Liver (tissue), 8 donors: ENCODE measurements at regions not wholly inside any gene's neighbourhood (a gene's known extent, or its start where the extent isn't known, plus 50 kb on each side); places are given as distances from the start of the nearest gene placed in this dataset.

Experiments used
- DNase-seq: peaks from one replicate; pipeline ENCODE4 v3.0.0-alpha.2; 2017; ENCODE audit warnings: low spot score
- H3K27ac ChIP-seq, 2 donors: one replicate each; pipeline ENCODE4 v1.7.0; 2013; ENCODE audit warnings: inconsistent platforms in 2 of 2, low read length in 2 of 2, control low read depth in 1 of 2, low read depth in 1 of 2, mild to moderate bottlenecking in 1 of 2
- H3K27me3 ChIP-seq, 4 donors: one replicate each; pipeline versions ENCODE4 v1.6.1 to v1.7.0; 2013; ENCODE audit warnings: low read length in 3 of 4, inconsistent platforms in 1 of 4, mild to moderate bottlenecking in 1 of 4, moderate library complexity in 1 of 4; ENCODE audit not compliant: control insufficient read depth in 4 of 4, insufficient read depth in 4 of 4
- H3K36me3 ChIP-seq, 4 donors: one replicate each; pipeline versions ENCODE4 v1.6.1 to v1.7.0; 2013; ENCODE audit warnings: low read length in 3 of 4, mild to moderate bottlenecking in 3 of 4, low read depth in 1 of 4, moderate library complexity in 1 of 4; ENCODE audit not compliant: control insufficient read depth in 4 of 4, insufficient read depth in 3 of 4
- H3K4me1 ChIP-seq, 4 donors: one replicate each; pipeline versions ENCODE4 v1.6.1 to v1.7.0; 2013; ENCODE audit warnings: low read length in 3 of 4, mild to moderate bottlenecking in 3 of 4, moderate library complexity in 1 of 4; ENCODE audit not compliant: control insufficient read depth in 4 of 4, insufficient read depth in 4 of 4
- H3K4me3 ChIP-seq, 3 donors: one replicate each; pipeline versions ENCODE4 v1.6.1 to v1.7.0; 2013; ENCODE audit warnings: low read length in 3 of 3, control low read depth in 1 of 3, low read depth in 1 of 3, mild to moderate bottlenecking in 1 of 3
- H3K9ac ChIP-seq, 2 donors: one replicate each; pipeline ENCODE4 v1.7.0; 2013; ENCODE audit warnings: low read length in 2 of 2, mild to moderate bottlenecking in 2 of 2, moderate library complexity in 2 of 2, control low read depth in 1 of 2, low read depth in 1 of 2
- H3K9me3 ChIP-seq, 4 donors: one replicate each; pipeline versions ENCODE4 v1.6.1 to v1.7.0; 2013; ENCODE audit warnings: low read length in 3 of 4; ENCODE audit not compliant: control insufficient read depth in 4 of 4
- ATF3 ChIP-seq: IDR thresholded peaks from 2 replicates; pipeline ENCODE4 v1.6.1; 2016; ENCODE audit warnings: antibody characterized with exemption
- CTCF ChIP-seq: fragments of 150-350 bp; IDR thresholded peaks from 2 replicates; pipeline ENCODE4 v1.5.1; 2017; ENCODE audit warnings: improper control_type of control experiment, low read depth, low read length; ENCODE audit not compliant: missing input control
- EGR1 ChIP-seq, 2 donors: IDR thresholded peaks; 2 replicates each; pipeline ENCODE4 v1.6.1; 2016 to 2018; ENCODE audit warnings: antibody characterized with exemption in 2 of 2, low read depth in 2 of 2
- FOXA1 ChIP-seq: IDR thresholded peaks from 2 replicates; pipeline ENCODE4 v1.6.1; 2016; ENCODE audit warnings: antibody characterized with exemption
- GABPA ChIP-seq, 2 donors: IDR thresholded peaks in 1 of 2; conservative IDR thresholded peaks in 1 of 2; 2 replicates each; pipeline ENCODE4 v1.6.1; 2016; ENCODE audit warnings: antibody characterized with exemption in 2 of 2, mild to moderate bottlenecking in 1 of 2, moderate library complexity in 1 of 2
- HNF4A ChIP-seq, 2 donors: conservative IDR thresholded peaks; 2 replicates each; pipeline ENCODE4 v1.6.1; 2016; ENCODE audit warnings: antibody characterized with exemption in 2 of 2, mild to moderate bottlenecking in 2 of 2
- HNF4G ChIP-seq: IDR thresholded peaks from 2 replicates; pipeline ENCODE4 v1.6.1; 2016; ENCODE audit warnings: antibody characterized with exemption
- JUND ChIP-seq, 2 donors: IDR thresholded peaks; 2 replicates each; pipeline ENCODE4 v1.6.1; 2016; ENCODE audit warnings: antibody characterized with exemption in 2 of 2
- MAX ChIP-seq: IDR thresholded peaks from 2 replicates; pipeline ENCODE4 v1.6.1; 2016; ENCODE audit warnings: antibody characterized with exemption
- NR2F2 ChIP-seq: IDR thresholded peaks from 2 replicates; pipeline ENCODE4 v1.6.1; 2016; ENCODE audit warnings: antibody characterized with exemption
- RAD21 ChIP-seq, 2 donors: IDR thresholded peaks; 2 replicates each; pipeline ENCODE4 v1.6.1; 2016; ENCODE audit warnings: antibody characterized with exemption in 2 of 2, mild to moderate bottlenecking in 2 of 2
- REST ChIP-seq: IDR thresholded peaks from 2 replicates; pipeline ENCODE4 v1.6.1; 2016; ENCODE audit warnings: antibody characterized with exemption, mild to moderate bottlenecking
- RXRA ChIP-seq, 2 donors: IDR thresholded peaks; 2 replicates each; pipeline ENCODE4 v1.6.1; 2017 to 2018; ENCODE audit warnings: antibody characterized with exemption in 2 of 2, mild to moderate bottlenecking in 1 of 2
- SP1 ChIP-seq: IDR thresholded peaks from 2 replicates; pipeline ENCODE4 v1.6.1; 2018; ENCODE audit warnings: antibody characterized with exemption, mild to moderate bottlenecking
- TAF1 ChIP-seq: conservative IDR thresholded peaks from 2 replicates; pipeline ENCODE4 v1.6.1; 2016; ENCODE audit warnings: antibody characterized with exemption, mild to moderate bottlenecking
- YY1 ChIP-seq: IDR thresholded peaks from 2 replicates; pipeline ENCODE4 v1.6.1; 2016; ENCODE audit warnings: antibody characterized with exemption, mild to moderate bottlenecking
- ZBTB33 ChIP-seq: IDR thresholded peaks from 2 replicates; pipeline ENCODE4 v1.6.1; 2016; ENCODE audit warnings: antibody characterized with exemption
- WGBS: extraction: QIAGEN DNeasy Blood & Tissue Kit; methylation state at CpG from one replicate; pipeline ENCODE4 v1.1.7; 2013; 5-methylcytosine and 5-hydroxymethylcytosine counted together
- donor health status: healthy.
- donor health status: healthy.
- donor health status: healthy.
- donor health status: healthy.
- donor health status: healthy.

GRCh38 chr3:132854856-132855535 lies 132.8 kb upstream of the NPHP3 start:
- DNase-seq: no peak
- no peaks in the 10 kb centered on the region for H3K4me1 ChIP-seq
- peaks cover 0 to 4% (median under 1%) of the 10 kb centered on the region in 4 donors for H3K9me3 ChIP-seq
- H3K36me3 ChIP-seq: no peaks in the 10 kb centered on the region
- H3K27ac ChIP-seq: no peak overlapping the region
- WGBS: 89% methylated on average over 6 of the region's 6 CpGs
- H3K9ac ChIP-seq: no peak overlapping the region
- no peak overlapping the region for H3K4me3 ChIP-seq
- TF ChIP-seq JUND (IDR thresholded peaks at IDR 0.05) (no peak), ZBTB33 (no peak), YY1 (no peak)
- H3K27me3 ChIP-seq: no peaks in the 10 kb centered on the region

- WGBS: 79% methylated on average over 7 of the region's 7 CpGs
- Histone ChIP-seq H3K36me3 (no peaks in the 10 kb centered on the region), H3K9me3 (peaks cover 0 to 4% (median under 1%) of the 10 kb centered on the region in 4 donors), H3K4me1 (no peaks in the 10 kb centered on the region), H3K27me3 (no peaks in the 10 kb centered on the region), H3K4me3 (no peak overlapping the region), H3K9ac (no peak overlapping the region), H3K27ac (no peak overlapping the region)
- DNase-seq: no peak
- TF ChIP-seq HNF4A (conservative IDR thresholded peaks at IDR 0.05): no peak
- TF ChIP-seq GABPA (IDR thresholded peaks at IDR 0.05 in 1 of 2, conservative IDR thresholded peaks at IDR 0.05 in 1 of 2): no peak
- no peak for TF ChIP-seq EGR1 (IDR thresholded peaks at IDR 0.05; ENCODE audit: low read depth in 2 of 2)
- no peak for TF ChIP-seq ATF3
- no peak for TF ChIP-seq YY1
- TF ChIP-seq JUND (IDR thresholded peaks at IDR 0.05): no peak
- no peak for TF ChIP-seq RXRA (IDR thresholded peaks at IDR 0.05)
- TF ChIP-seq HNF4G: no peak
- no peak for TF ChIP-seq TAF1
- TF ChIP-seq MAX: no peak
- TF ChIP-seq FOXA1: no peak
- no peak for TF ChIP-seq NR2F2
Observed at GRCh38 chr3:132847849-132848625, 125.8 kb upstream of the NPHP3 start.

GRCh38 chr3:132843851-132844553 lies 121.8 kb upstream of the NPHP3 start:
- 67% methylated on average over 4 of the region's 4 CpGs for WGBS
- H3K4me1 ChIP-seq: no peaks in the 10 kb centered on the region
- no peak overlapping the region for H3K4me3 ChIP-seq
- no peaks in the 10 kb centered on the region for H3K36me3 ChIP-seq
- H3K9ac ChIP-seq: no peak overlapping the region
- no peak for DNase-seq
- no peaks in the 10 kb centered on the region for H3K9me3 ChIP-seq
- H3K27me3 ChIP-seq: peaks cover 0 to 2% (median 0%) of the 10 kb centered on the region in 4 donors
- no peak overlapping the region for H3K27ac ChIP-seq
- TF ChIP-seq FOXA1: no peak
- TF ChIP-seq ATF3: no peak
- TF ChIP-seq YY1: no peak
- no peak for TF ChIP-seq REST
- TF ChIP-seq JUND (IDR thresholded peaks at IDR 0.05): no peak
- no peak for TF ChIP-seq CTCF
- no peak for TF ChIP-seq GABPA (IDR thresholded peaks at IDR 0.05 in 1 of 2, conservative IDR thresholded peaks at IDR 0.05 in 1 of 2)
- TF ChIP-seq HNF4A (conservative IDR thresholded peaks at IDR 0.05): no peak
- TF ChIP-seq RAD21 (IDR thresholded peaks at IDR 0.05): no peak
- no peak for TF ChIP-seq SP1
- TF ChIP-seq HNF4G: no peak
